Mesenchymal stem cell (in vitro differentiated cells and primary cell): ENCODE measurements at regions not wholly inside any gene's neighbourhood (a gene's known extent, or its start where the extent isn't known, plus 50 kb on each side); places are given as distances from the start of the nearest gene placed in this dataset.

ENCODE experiments used
- DNase-seq: peaks from one replicate; pipeline ENCODE4 v3.0.0-alpha.2; 2013
- H2AFZ ChIP-seq: one replicate; pipeline ENCODE4 v1.6.1; 2013; ENCODE audit warnings: low read depth, mild to moderate bottlenecking, control low read depth, inconsistent platforms, low read length, moderate library complexity
- H2AK5ac ChIP-seq: 2 replicates; pipeline ENCODE4 v1.6.1; 2013; ENCODE audit warnings: low read length, moderate library complexity, mild to moderate bottlenecking, inconsistent platforms; ENCODE audit not compliant: severe bottlenecking
- H2BK120ac ChIP-seq: one replicate; pipeline ENCODE4 v1.6.1; 2013; ENCODE audit warnings: low read depth, mild to moderate bottlenecking, inconsistent platforms, low read length, moderate library complexity
- H2BK12ac ChIP-seq, 2 experiments: one replicate each; pipeline ENCODE4 v1.6.1; 2013; ENCODE audit warnings: inconsistent platforms in 2 of 2, low read length in 2 of 2, mild to moderate bottlenecking in 2 of 2, moderate library complexity in 2 of 2, control low read depth in 1 of 2
- H2BK15ac ChIP-seq: one replicate; pipeline ENCODE4 v1.6.1; 2013; ENCODE audit warnings: mild to moderate bottlenecking, low read depth, inconsistent platforms; ENCODE audit not compliant: poor library complexity, severe bottlenecking
- H2BK5ac ChIP-seq: 2 replicates; pipeline ENCODE4 v1.6.1; 2013; ENCODE audit warnings: low read depth, mild to moderate bottlenecking, low read length, control low read depth, inconsistent platforms; ENCODE audit not compliant: poor library complexity, severe bottlenecking
- H3K14ac ChIP-seq, 2 experiments: one replicate each; pipeline ENCODE4 v1.6.1; 2013; ENCODE audit warnings: inconsistent platforms in 2 of 2, low read length in 2 of 2, control low read depth in 1 of 2, mild to moderate bottlenecking in 1 of 2, moderate library complexity in 1 of 2
- H3K18ac ChIP-seq, 2 experiments: one replicate each; pipeline ENCODE4 v1.6.1; 2013; ENCODE audit warnings: inconsistent platforms in 2 of 2, low read length in 2 of 2, control low read depth in 1 of 2, low read depth in 1 of 2, mild to moderate bottlenecking in 1 of 2
- H3K23ac ChIP-seq, 2 experiments: one replicate each; pipeline ENCODE4 v1.6.1; 2013; ENCODE audit warnings: inconsistent platforms in 2 of 2, low read length in 2 of 2, mild to moderate bottlenecking in 2 of 2, moderate library complexity in 2 of 2, control low read depth in 1 of 2
- H3K27ac ChIP-seq: 2 replicates; pipeline ENCODE4 v1.5.1; 2013; ENCODE audit warnings: mild to moderate bottlenecking, moderate library complexity, low read length, control low read depth, inconsistent platforms; ENCODE audit not compliant: poor library complexity, severe bottlenecking
- H3K27me3 ChIP-seq, 2 experiments: 2 replicates each; pipeline versions ENCODE4 v1.6.1 to v1.7.0; 2013; ENCODE audit warnings: low read length in 2 of 2, mild to moderate bottlenecking in 2 of 2, moderate library complexity in 2 of 2, control low read depth in 1 of 2, inconsistent platforms in 1 of 2; ENCODE audit not compliant: control insufficient read depth in 1 of 2, insufficient read depth in 1 of 2
- H3K36me3 ChIP-seq, 2 experiments: 2 replicates each; pipeline versions ENCODE4 v1.6.1 to v1.7.0; 2013; ENCODE audit warnings: low read length in 2 of 2, control low read depth in 1 of 2, inconsistent platforms in 1 of 2, low read depth in 1 of 2, mild to moderate bottlenecking in 1 of 2; ENCODE audit not compliant: insufficient read depth in 2 of 2, control insufficient read depth in 1 of 2
- H3K4ac ChIP-seq, 2 experiments: one replicate each; pipeline ENCODE4 v1.6.1; 2013; ENCODE audit warnings: inconsistent platforms in 2 of 2, low read length in 2 of 2, mild to moderate bottlenecking in 2 of 2, moderate library complexity in 2 of 2, control low read depth in 1 of 2, low read depth in 1 of 2
- H3K4me1 ChIP-seq: 2 replicates; pipeline ENCODE4 v1.6.1; 2013; ENCODE audit warnings: low read depth, low read length, control low read depth; ENCODE audit not compliant: control insufficient read depth, insufficient read depth
- H3K4me2 ChIP-seq: 2 replicates; pipeline ENCODE4 v1.6.1; 2013; ENCODE audit warnings: low read length, mild to moderate bottlenecking, inconsistent platforms; ENCODE audit not compliant: poor library complexity, severe bottlenecking
- H3K4me3 ChIP-seq, 2 experiments: 2 replicates each; pipeline versions ENCODE4 v1.5.1 to v1.7.0; 2013; ENCODE audit warnings: low read length in 2 of 2, mild to moderate bottlenecking in 2 of 2, control low read depth in 1 of 2, low read depth in 1 of 2; ENCODE audit not compliant: insufficient read depth in 1 of 2
- H3K79me1 ChIP-seq: replicated peaks from 2 replicates; pipeline ENCODE4 v1.6.1; 2013; ENCODE audit warnings: mild to moderate bottlenecking, control low read depth, low read length, inconsistent platforms; ENCODE audit not compliant: poor library complexity, severe bottlenecking
- H3K9ac ChIP-seq: 2 replicates; pipeline ENCODE4 v1.7.0; 2013; ENCODE audit warnings: mild to moderate bottlenecking, low read length, moderate library complexity
- H3K9me3 ChIP-seq: 2 replicates; pipeline ENCODE4 v1.7.0; 2013; ENCODE audit warnings: mild to moderate bottlenecking, low read length; ENCODE audit not compliant: control insufficient read depth
- H4K8ac ChIP-seq: one replicate; pipeline ENCODE4 v1.6.1; 2013; ENCODE audit warnings: inconsistent platforms, mild to moderate bottlenecking, low read length, moderate library complexity
- H4K91ac ChIP-seq: one replicate; pipeline ENCODE4 v1.6.1; 2013; ENCODE audit warnings: mild to moderate bottlenecking, low read length, inconsistent platforms
- WGBS: methylation state at CpG from one replicate; pipeline ENCODE4 v1.1.7; 2013; ENCODE audit warnings: mixed read lengths; 5-methylcytosine and 5-hydroxymethylcytosine counted together

DNA sequence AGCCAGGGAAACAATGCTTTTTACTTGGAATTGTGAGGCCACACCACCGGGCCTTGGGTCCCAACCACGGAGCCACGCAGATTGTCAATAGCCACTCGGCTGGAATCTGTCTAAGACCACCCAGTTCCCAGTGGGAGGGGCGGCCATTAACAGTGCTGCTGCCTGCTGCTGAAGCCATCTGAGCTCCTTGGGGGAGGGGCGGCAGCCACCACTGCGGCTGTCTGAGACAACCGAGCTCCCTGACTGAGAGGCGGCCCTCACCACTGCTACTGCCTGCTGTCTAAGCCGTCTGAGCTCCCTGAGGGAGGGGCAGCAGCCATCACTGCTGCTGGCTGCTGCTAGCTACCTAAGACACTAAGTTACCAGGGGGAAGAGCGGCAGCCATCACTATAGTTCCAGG, 64.3 kb downstream of the DMRTA2 start:
- 73% methylated on average over 11 of the region's 11 CpGs for WGBS
- Histone ChIP-seq H3K4me2 (no peak overlapping the region), H2BK12ac (no peak overlapping the region), H3K4me3 (no peak overlapping the region), H3K4ac (no peak overlapping the region), H3K18ac (no peak overlapping the region), H4K91ac (no peak overlapping the region), H3K23ac (no peak overlapping the region), H3K27ac (no peak overlapping the region), H2BK15ac (no peak overlapping the region), H2AFZ (no peak overlapping the region), H2BK5ac (no peak overlapping the region), H3K4me1 (no peaks in the 10 kb centered on the region), H3K79me1 (no peaks in the 10 kb centered on the region), H3K36me3 (no peaks in the 10 kb centered on the region), H3K9me3 (peaks cover 10% of the 10 kb centered on the region), H3K14ac (no peak overlapping the region), H2BK120ac (no peak overlapping the region), H3K9ac (no peak overlapping the region), H4K8ac (no peak overlapping the region), H3K27me3 (peaks cover 3 to 14% of the 10 kb centered on the region in 2 experiments), H2AK5ac (no peak overlapping the region)
- no peak for DNase-seq

GRCh38 chr1:50357186-50357585, 66.1 kb downstream of the DMRTA2 start:
- Histone ChIP-seq H3K79me1 (no peaks in the 10 kb centered on the region), H3K27me3 (peaks cover 3 to 10% of the 10 kb centered on the region in 2 experiments), H2AK5ac (no peak overlapping the region), H3K4ac (no peak overlapping the region), H3K9ac (no peak overlapping the region), H4K91ac (no peak overlapping the region), H3K23ac (no peak overlapping the region), H3K27ac (no peak overlapping the region), H3K4me3 (no peak overlapping the region), H3K36me3 (no peaks in the 10 kb centered on the region), H2BK12ac (no peak overlapping the region), H2BK120ac (no peak overlapping the region), H3K18ac (no peak overlapping the region), H3K14ac (no peak overlapping the region), H4K8ac (no peak overlapping the region), H2AFZ (no peak overlapping the region), H3K4me2 (no peak overlapping the region), H3K4me1 (no peaks in the 10 kb centered on the region), H3K9me3 (peaks cover 8% of the 10 kb centered on the region), H2BK5ac (no peak overlapping the region), H2BK15ac (no peak overlapping the region)
- 65% methylated on average over 6 of the region's 6 CpGs for WGBS
- no peak for DNase-seq

DNA sequence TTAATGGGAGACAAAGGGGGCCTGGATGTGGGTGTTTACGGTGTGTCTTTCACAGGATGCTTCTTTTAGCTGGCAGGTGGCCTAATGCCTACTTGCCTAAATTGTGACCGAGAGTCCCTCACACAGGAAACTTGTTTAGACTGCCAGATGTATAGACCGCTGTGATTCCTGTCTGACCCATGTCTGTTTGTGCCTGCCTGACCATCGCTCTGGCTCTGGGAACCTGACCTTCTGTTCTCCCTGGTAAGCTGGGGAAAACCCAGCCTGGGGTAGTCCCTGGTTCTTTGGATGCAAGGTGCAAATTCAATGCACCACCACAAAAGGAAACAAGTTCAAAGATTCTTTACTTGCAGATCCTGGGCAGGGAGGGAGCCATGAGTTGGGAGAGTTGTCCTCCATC, 68.4 kb downstream of the DMRTA2 start:
- Histone ChIP-seq H3K9ac (no peak overlapping the region), H2BK12ac (no peak overlapping the region), H3K27ac (no peak overlapping the region), H2BK5ac (no peak overlapping the region), H3K23ac (peak overlapping the region in 1 of 2 experiments; percentile 50), H2AK5ac (no peak overlapping the region), H3K36me3 (no peaks in the 10 kb centered on the region), H4K8ac (no peak overlapping the region), H3K79me1 (no peaks in the 10 kb centered on the region), H4K91ac (no peak overlapping the region), H3K9me3 (peaks cover 5% of the 10 kb centered on the region), H2BK15ac (no peak overlapping the region), H3K4me2 (no peak overlapping the region), H3K18ac (no peak overlapping the region), H2BK120ac (no peak overlapping the region), H3K4ac (no peak overlapping the region), H2AFZ (no peak overlapping the region), H3K14ac (no peak overlapping the region), H3K27me3 (peaks cover 3 to 17% of the 10 kb centered on the region in 2 experiments), H3K4me1 (no peaks in the 10 kb centered on the region), H3K4me3 (no peak overlapping the region)
- DNase-seq = no peak
- 63% methylated on average over 4 of the region's 4 CpGs for WGBS

DNA sequence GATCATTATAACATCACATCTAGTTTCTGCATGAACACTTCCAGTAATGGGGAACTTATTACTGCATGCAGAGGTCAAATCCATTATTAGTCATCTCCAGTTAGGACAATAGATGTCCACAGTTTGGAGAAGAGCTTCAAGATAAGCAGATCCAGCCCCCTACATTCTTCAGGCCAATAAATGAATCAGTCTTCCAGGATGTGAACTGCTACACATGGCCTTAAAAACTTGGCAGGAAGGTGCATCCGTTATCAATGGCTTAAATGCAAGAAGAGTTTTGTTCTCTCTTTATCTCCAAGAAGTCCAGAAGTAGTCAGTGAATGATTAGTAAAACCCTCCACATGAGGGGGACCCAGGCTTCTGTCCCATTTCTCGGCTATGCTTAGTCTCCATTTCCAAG, 70.8 kb downstream of the DMRTA2 start:
- Histone ChIP-seq H3K4ac (no peak overlapping the region), H3K9ac (no peak overlapping the region), H3K36me3 (no peaks in the 10 kb centered on the region), H3K4me2 (no peak overlapping the region), H3K9me3 (peaks cover 5% of the 10 kb centered on the region), H2AFZ (no peak overlapping the region), H4K8ac (no peak overlapping the region), H2BK15ac (no peak overlapping the region), H3K27me3 (peaks cover 6 to 20% of the 10 kb centered on the region in 2 experiments), H3K79me1 (no peaks in the 10 kb centered on the region), H2BK120ac (no peak overlapping the region), H2BK5ac (no peak overlapping the region), H3K4me1 (no peaks in the 10 kb centered on the region), H2BK12ac (no peak overlapping the region), H4K91ac (no peak overlapping the region), H3K14ac (no peak overlapping the region), H3K18ac (no peak overlapping the region), H2AK5ac (no peak overlapping the region), H3K4me3 (no peak overlapping the region), H3K23ac (no peak overlapping the region), H3K27ac (no peak overlapping the region)
- 86% methylated on average over 1 of the region's 2 CpGs for WGBS
- no peak for DNase-seq
